Embryonic facial prominence (tissue), 1 donor: ENCODE measurements at regions not wholly inside any gene's neighbourhood (a gene's known extent, or its start where the extent isn't known, plus 50 kb on each side); places are given as distances from the start of the nearest gene placed in this dataset.

Experiments
- DNase-seq: peaks from one replicate; pipeline ENCODE4 v3.0.0-alpha.2; 2016; ENCODE audit errors: extremely low spot score

- DNase-seq: no peak
Measured at GRCh38 chr1:221849897-221850296, 108.0 kb upstream of the DUSP10 start.

DNA sequence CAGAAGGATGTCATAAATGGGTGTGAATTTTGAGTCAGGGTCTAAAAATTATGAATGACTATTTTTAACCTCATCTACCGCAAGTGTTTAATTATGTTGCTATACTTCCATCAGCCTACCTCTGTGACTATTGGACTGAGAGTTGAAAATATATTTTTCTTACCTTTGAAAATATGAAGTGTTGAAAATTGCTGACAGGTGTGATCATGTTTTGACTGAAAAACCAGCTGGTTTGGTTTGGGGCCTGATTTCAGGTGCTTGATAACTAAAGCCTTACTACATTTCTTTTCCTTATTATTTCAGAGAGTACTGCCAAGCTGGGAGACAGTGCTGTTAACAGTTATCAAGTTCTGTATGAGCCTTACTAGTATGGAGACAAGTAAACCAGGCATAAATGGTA, 107.2 kb upstream of the DUSP10 start:
- no peak for DNase-seq

DNA sequence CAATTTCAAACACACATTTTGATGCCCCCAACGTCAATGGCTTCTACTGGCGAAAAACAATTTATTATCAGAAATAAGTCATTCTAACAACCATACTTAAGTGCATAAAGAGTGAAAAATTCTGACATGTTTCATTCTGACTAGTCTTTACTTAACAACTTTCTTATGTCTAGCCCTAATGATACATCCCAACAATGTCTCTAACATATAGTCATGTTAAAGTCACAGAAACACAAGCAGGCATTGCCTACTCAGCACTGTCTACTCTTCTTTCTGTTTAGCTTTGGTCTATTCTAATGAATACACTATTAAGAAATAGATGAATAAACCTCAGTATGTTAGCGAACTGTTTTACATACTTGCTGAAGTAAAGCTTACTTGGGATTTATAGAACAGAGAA, 105.8 kb upstream of the DUSP10 start:
- no peak for DNase-seq

- DNase-seq: no peak
Measured at GRCh38 chr1:221845650-221846371, 103.9 kb upstream of the DUSP10 start.

- DNase-seq: no peak
Measured at GRCh38 chr1:221841983-221842335, 100.1 kb upstream of the DUSP10 start.

DNA sequence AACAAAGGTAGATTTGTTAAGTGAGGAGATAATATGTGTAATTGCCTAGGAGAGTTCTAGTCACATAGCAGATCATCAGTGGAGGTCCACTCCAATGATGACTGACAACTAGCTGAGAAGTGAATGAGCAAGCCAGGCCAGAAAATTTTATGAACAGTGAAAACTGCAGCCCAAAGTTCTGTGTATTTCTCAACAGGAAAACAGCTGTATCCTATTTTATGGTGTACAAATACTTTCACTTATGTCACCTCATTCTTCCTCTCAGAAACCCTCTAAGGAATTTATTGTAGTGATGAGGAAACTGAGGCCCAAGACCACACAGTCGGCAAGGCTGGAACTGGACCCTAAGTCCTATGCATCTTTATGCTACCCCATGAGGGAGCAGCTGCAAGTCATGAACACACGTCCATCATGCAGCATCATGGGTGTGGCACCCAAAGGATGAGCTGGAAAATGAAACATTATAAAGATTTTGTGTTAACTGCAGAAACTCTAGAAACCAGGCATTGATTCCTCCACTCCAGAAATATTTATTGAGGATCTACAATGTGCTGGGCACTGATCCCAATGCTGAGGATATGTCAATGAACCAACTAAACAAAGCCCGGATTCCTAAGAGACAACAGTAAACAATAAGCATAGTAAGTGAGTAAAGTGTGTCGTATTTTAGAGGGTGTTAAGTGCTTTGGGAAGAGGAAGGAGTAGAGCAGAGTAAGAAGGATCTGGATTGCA, 99.5 kb upstream of the DUSP10 start:
- DNase-seq: no peak

- DNase-seq: no peak
Measured at GRCh38 chr1:221840511-221841243, 98.8 kb upstream of the DUSP10 start.

- DNase-seq: no peak
Measured at GRCh38 chr1:221839782-221840395, 98.0 kb upstream of the DUSP10 start.

DNA sequence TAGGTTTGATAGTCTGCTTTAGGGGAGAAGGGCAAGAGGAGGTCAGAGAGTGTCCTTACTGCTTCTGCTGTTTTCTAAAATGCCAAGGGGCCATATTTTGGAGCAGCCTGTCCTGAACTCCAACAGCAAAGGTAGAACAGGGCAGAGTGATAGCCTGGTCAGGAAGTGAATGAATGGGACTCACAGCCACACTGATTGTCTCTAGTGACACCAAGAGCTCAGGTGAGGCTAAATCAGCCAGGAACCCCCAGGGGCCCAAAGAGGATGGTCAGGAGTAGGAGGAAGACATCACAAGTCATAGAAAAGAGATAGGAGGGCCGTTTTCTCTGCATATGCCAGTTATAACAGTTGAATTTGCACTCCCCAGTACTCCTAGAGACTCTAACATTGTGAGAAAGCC, 97.4 kb upstream of the DUSP10 start:
- no peak for DNase-seq

DNA sequence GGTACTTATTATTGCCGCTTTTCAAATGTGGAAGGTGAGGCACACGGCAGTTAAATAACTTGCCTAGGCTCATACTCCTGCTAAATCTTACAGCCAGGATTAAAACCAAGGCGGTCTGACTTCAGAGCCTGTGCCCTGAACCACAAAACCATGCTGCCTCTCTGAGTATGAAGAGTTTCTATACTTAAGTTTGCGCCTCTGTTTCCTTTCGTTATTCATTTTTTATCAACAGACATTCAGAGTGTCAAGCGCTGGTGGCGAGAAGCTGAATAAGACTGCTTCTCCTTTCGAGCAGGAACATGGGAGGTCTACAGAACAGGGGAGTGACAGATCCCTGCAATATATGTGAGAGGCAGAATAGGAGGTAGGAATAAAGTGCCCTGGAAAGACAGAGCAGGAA, 96.0 kb upstream of the DUSP10 start:
- DNase-seq: no peak

GRCh38 chr1:221834698-221835513, 93.0 kb upstream of the DUSP10 start:
- no peak for DNase-seq

GRCh38 chr1:221832617-221833016, 90.7 kb upstream of the DUSP10 start:
- DNase-seq: no peak

DNA sequence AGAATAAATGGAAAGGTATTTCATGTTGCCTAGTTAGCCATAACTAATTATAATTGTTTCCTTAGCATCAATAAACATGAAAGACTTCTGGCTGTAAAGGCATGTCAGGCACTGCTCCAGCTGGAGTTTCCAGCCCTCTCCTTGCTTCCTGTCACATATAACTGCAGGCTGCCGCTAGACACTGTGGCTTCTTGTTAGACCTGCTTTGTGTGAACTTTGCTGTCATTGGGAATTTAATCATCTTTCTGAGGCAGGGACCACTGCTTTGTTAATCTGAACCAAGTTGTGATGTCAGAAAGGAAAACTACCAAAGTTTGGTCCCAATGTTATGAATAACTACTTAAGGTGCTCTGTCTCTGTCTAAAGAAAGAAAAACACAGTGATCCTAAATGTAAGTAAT, 90.3 kb upstream of the DUSP10 start:
- DNase-seq: no peak

- DNase-seq: no peak
Measured at GRCh38 chr1:221829327-221830015, 87.6 kb upstream of the DUSP10 start.

DNA sequence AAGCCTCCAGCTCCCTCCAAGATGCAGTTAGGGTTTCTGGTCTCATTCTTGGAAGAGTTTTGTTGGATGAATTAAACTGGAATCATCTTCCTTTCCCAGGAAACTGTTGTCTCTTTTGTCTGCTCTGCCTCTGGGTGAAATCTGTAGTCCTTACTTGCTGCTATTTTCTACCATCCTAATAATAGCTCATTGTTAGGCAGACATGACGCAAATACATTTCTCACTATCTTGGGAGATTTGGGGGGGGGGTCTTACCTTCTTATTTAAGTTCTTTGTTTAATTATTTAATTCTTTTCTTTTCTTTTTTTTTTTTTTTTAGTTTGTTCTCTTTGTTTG, 85.4 kb upstream of the DUSP10 start:
- no peak for DNase-seq

DNA sequence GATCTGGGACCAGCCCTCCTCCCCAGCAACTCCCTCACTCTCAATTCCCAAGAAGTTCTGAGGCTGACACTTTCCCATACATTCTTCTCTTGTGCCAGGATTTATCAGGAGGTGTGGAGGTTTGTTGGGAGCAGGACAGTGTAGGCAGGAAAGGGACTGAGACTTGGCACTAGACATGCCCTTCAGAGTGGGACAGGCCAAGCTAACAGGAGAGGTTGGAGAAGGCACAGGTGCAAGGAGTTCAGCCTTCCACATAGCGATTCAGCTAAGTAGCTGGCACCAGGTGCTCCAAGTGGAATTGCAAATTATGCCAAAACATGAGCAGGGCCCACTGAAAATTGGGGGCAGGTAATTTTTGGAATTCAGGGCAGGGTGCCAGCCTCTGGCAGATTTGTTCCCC, 83.0 kb upstream of the DUSP10 start:
- DNase-seq: no peak

DNA sequence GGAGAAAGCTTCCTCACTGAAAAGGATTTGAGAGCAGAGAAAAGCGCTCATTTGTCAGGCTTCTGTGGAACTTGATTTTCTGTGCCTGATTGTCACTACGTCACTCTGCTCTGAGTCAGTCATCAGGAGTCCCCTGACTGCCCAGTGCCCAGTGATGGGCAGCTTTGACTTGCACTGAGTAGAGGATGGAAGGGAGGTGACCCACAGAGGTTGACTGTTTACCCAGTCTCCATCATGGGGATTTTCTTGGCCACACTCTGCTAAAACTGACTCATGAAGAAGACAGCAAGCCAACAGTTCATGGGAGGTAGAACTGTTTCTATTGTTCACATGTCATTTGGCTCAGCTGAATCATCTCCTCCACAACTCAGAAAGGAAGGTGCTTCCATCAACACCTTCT, 82.1 kb upstream of the DUSP10 start:
- DNase-seq: no peak

DNA sequence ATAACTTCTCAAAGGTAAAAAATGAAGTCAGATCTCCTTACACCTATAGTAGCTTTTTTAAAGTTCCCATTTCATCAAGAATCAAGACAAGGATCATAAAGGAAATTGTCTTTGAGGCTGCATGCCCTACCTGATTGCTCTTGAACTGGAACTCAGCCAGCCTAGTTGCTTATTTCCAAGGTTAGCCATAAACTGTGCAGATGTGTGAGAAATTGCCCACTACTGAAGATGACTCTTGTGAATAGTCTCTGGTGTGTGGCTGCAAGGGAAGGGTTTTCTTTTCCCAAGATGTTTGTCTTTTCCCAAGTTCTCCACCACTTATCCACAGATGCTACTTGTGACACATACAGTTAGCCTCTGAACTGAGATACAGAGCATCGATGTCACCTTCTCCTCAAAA, 81.7 kb upstream of the DUSP10 start:
- no peak for DNase-seq

DNA sequence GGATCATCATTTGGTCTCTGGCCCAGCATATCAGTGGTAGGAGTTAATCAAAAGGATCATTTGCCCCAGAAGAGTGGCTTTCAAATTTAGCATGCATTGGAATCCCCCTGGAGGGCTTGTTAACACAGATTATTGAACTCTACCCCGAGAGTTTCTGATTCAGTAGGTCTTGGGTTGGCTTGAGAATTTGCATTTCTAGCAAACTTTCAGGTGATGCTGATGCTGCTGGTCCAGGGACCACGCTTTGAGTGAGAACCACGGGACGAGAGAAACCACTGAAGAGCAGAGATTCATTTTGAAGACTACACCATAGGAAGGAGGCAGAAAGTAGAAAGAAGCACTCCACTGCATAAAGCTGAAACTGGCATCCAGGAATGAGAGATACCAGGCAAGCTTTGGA, 81.3 kb upstream of the DUSP10 start:
- no peak for DNase-seq

DNA sequence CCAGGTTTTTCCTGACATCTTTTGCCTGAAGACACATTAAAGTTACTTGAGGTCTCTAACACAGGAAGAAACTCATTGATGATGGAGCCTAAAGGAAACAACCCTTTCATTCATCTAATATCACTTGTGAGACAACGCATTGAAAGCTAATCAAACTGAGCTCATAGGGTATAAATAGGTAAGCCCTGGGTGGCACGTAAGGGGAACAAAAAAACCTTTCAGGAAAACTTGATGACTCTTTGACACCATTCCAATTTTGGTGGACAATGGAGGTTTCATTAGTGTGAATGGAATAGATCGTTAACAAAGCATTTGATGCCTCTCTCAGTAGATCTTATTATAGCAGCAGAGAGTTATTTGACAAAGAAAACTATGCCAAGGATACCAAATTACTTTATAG, 80.7 kb upstream of the DUSP10 start:
- DNase-seq: no peak

- no peak for DNase-seq
Measured at GRCh38 chr1:221816899-221817298, 75.0 kb upstream of the DUSP10 start.
